HT-29 (cell line): ENCODE measurements at regions not wholly inside any gene's neighbourhood (a gene's known extent, or its start where the extent isn't known, plus 50 kb on each side); places are given as distances from the start of the nearest gene placed in this dataset.

Experiments used
- DNase-seq: peaks from one replicate; pipeline ENCODE4 v3.0.0-alpha.2; 2015; ENCODE audit warnings: low spot score

DNA sequence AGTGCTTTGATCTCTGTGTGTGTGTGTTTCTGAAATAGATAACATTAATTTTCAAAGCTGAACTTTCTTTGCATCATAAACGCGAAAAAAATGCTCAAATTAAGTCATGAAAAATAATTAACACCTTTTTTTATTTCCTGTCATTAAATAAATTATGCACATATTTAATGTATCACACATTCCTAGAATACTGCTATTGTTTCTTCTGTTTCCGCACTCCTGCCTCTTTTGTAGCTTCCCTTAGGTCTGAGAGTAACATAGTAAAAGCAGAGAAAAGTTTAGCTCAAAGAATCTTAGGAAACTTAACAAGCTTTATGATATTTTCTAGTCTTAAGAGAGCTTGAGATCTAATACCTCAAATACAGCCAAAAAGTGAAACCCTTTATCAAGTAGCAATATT, 504.2 kb downstream of the JRKL start:
- no peak for DNase-seq

DNA sequence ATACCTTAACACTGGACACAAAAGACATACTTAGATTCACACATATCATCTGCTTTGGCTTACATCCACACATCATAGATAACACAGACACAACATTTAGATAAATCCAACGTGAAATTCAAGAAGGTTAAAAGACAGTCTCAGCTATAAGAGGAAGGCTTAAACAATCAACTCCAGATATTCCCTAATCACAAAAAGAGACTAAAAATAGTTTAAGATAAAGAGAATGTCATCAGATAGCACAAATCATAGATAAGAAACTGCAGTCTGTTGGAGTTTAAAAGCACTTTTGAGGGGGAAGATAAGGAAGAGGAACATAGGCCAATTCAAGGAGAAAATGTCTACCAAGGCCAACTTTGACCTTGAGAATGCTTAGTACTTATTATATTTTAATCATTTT, 504.8 kb downstream of the JRKL start:
- DNase-seq = no peak

DNA sequence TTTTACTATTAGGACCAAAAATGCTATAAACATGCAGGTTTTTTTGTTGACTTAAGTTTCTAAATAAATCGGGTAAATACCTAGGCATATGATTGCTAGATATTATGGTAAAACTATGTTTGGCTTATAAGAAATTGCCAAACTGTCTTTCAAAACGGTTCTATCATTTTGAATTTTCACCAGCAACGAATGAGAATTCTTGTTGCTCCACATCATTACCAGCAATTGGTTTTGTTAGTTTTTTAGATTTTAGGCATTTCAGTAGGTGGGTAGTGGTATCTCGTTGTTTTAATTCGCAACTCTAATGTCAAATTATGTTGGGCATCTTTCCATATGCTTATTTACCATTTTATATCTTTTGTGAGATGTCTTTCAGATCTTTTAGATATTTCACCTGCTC, 510.2 kb downstream of the JRKL start:
- DNase-seq = no peak

DNA sequence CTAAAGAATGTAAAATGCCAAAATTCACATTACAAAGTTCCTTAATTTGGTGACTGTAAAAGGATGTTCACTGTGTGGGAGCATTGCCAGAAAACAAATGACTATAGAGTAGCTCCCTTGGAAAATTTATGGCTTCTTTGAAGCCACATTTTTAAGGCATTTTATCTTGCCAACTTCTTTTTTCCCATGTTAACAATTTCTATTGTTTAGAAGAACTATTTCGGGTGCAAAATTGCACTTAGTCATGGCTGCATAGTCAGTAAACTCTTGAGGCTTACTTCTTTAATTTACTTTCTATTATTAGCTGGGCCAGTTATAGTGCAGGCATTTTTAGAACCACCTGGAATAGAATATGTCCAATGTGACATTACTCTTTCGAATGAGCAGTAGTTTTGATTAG, 515.3 kb downstream of the JRKL start:
- no peak for DNase-seq

DNA sequence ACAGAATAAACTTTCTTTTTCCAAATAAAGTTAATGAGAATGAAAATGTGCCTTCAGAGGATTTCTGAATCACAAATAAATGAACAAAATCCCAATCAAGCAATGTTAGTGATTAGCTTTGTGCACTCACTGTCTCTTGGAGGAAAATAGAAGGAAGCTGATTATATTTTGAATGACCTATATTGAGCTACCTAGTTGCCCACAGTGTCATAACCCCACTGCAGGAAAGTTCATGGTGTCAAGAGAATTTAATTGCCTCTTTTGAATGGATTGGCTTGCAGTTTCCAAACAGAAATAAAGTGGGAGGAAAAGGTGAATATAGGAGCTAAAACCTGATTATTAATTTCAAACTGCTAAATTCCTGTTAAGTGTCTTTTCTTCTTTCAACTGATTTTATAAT, 515.9 kb downstream of the JRKL start:
- no peak for DNase-seq

DNA sequence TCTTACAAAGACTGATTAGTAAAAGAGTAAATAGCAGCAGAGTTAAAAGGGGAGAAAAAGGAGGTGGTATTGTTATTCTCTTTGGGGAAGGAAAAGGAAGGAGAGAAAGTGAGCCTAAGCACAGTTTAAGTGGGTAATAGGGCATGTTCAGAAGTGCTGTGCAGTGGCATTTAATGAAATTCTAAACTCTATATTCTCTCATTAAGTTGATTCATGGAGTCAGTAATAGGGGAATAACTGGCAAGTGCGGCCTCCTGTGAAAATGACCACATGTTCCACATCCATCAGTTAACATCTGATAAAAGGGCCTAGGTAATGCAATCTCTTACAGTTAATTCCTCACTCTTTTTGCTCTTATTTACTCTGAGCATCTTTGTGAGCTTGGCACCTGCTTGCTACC, 516.7 kb downstream of the JRKL start:
- DNase-seq = no peak

DNA sequence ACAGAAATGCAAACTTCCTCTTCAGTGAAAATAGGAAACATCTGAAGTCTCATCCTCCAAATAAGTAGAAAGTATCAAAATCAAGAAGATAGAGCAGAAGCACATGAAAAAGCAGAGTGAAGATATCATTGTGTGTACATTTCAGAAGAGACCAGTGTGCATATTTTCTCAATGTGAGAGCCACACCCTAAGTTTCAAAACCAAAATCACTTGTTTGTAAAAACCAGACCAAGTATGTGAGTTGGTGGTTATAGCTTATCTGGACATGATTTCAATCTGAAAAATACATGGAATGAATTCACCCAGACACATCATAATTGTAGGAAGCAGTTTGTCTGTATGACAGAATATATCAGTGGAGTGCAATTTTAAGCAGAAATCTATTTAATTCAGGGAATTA, 536.0 kb downstream of the JRKL start:
- DNase-seq = no peak

DNA sequence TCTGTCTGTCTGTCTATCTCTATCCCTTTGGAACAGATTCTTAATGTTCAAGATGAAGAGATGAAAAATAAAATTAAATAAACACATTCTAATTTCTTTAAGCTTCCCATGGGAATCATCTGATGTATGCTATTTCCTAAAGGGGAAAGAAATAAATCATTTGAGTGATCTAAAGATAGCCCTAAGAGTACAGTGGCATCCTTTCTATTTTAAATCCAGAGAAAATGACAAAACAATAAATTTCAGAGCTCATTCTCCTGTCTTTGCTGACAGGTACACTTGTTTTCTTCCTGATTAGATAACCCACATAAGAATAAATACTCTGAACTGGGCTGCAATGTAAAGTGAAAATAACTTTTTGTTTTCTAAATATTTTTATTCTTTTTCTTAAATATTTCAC, 550.4 kb downstream of the JRKL start:
- DNase-seq = no peak

DNA sequence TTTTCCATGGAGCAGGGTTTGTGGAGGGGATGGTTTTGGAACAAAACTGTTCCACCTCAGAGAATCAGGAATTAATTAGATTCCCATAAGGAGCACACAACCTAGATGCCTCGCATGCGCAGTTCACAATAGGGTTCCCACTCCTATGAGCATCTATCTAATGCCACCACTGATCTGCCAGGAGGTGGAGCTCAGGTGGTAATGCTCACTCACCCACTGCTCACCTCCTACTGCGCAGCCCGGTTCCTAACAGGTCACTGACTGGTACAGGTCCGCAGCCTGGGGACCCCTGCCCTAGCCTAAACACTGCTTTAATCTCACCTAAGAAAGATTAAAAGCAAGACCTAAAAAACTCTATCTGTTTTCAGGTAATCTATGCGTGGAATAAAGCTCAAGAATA, 553.0 kb downstream of the JRKL start:
- no peak for DNase-seq

DNA sequence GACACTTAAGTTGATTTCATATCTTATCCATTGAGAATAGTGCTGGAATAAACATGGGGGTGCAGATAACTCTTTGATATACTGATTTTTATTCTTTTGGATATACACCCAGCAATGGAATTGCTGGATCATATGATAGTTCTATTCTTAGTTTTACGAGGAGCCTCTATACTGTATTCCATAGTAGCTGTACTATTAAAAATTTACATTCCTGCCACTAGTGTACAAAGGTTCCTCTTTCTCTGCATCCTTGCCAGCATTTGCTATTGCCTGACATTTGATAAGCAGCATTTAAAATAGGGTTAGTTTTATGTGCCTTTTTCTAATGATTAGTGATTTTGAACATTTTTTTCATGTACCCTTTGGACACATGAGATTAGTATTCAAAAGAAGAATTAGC, 554.2 kb downstream of the JRKL start:
- peak; percentile 16 for DNase-seq

DNA sequence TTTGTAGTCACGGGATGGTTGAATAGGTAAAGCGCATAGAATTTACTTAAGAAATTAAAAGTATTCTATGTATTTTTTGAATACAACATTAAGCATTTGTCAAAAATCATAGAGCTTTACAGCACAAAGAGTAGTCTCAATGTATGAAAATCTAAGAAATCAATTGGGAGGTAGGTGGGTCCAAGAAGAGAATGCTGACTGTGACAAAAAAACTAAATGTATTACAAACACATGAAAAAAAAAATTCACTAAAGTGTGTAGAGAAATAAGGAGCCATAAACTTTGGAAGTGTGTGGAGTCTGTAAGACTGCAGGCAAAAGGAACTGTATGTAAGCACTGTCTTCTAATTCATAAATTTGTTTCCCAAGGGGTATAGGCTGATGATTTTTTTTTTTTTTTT, 558.3 kb downstream of the JRKL start:
- no peak for DNase-seq

DNA sequence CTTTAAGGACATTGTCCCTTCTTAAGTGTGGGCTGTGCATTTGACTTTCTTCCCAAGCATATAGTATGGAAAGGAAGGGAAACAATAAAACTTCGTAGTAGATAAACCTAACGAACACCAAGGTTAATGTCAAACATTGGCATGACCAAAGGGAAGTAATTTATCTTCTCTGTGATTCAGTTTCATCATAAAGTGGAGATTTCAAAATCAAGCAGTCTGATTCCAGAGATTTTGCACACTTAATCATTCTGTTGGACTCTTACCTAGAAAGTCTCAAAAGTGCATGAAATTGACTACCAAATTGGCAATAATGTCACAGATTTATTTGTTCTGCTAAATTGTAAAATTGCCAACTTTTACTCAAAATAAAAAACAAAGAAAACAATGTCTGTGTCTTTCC, 559.7 kb downstream of the JRKL start:
- DNase-seq = no peak

DNA sequence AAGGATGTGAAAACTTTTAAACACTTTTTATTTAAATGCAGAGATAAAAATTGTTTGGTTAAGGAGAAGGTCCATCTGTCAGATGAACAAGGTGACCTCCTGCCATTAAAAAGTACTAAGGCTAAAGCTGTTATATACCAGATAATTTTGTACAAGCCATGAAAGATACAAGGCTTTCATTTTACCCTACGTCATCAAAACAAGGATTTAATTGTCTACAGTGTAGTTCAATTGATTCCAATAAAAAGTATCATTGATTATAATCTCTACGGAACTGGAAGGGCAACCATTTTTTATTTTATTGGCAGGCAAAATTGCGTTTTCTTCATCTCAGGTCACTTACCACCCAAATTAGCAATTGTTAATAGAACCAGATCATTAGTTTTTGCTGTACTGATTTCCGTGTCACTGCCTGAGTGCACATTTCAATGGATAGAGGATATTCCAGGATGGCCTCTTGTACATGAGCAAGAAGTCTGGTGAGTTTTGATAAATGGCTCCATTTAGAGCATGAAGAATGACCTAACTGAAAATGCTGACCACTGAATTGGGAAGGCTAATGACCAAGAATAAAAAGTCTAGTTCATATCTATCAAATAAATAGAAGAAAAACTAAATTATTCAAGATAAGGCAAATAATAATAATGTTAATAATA, 564.9 kb downstream of the JRKL start:
- no peak for DNase-seq

DNA sequence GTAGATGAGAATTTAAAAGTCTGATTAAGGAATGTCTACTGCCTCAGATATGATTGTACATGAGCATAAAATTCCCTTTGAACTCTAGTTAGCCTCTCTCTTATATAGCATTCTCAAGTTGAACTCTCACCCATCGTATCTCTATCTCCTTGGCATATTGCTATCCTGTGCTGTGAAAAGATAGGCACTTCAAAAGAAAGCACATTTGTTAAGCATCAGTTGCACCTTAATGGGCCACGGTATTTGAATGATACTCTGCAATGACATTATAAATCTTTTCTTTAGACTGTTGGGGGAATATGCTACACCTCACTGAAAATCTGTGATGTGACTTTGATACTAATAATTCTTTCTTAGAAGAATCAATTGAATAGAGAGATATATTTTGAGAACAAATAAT, 570.7 kb downstream of the JRKL start:
- DNase-seq = no peak

DNA sequence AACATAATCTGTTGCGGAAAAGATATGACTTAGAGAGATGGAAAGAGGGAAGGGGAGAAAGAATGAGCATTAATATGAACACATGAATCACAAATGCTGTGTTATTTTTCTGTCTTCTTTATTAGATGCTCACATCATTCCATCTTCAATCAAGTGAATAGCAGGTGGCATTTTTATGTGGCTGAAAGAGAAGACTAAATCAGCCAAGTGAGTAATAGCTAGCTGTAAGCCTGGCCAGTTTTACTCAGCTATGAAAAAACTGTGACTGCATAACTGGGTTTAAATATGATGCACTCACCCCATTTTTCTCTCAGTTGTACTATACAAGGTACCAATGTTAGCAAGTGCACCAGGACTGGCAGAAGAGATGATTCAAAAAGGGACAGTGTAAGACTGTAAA, 571.1 kb downstream of the JRKL start:
- DNase-seq = no peak

DNA sequence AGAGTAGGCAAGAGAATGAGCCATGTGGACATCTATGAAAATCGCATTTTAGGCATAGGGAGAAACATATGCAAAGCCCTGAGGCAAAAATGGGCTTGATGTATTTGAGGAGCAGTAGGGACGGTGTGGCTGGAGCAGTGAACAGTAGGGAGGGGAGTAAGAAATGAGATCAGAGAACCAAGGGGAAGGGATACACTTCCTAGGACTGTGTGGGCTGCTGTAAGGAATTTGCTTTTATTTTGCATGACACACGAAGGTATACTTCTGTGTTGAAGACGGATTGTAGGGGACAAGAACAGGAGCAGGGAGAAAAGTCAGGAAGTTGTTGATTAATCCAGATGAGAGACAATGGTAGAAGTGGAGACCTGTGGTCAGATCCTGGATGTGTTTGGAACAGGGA, 572.1 kb downstream of the JRKL start:
- DNase-seq = no peak

DNA sequence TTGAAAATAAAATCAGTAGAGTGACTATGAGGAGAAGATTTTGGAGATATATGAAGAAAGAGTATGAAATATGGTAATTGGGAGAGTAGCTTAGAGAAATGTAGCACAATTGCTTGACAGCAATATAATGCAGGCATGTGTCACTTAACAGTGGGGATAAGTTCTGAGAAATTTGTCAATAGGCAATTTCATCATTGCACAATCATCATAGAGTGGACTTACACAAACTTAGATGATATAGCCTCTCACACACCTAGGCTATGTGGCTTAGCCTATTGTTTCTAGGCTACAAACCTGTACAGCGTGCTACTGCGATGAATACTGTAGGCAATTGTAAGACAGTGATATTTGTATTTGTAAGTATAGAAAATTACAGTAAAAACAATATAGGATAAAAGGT, 573.6 kb downstream of the JRKL start:
- no peak for DNase-seq

DNA sequence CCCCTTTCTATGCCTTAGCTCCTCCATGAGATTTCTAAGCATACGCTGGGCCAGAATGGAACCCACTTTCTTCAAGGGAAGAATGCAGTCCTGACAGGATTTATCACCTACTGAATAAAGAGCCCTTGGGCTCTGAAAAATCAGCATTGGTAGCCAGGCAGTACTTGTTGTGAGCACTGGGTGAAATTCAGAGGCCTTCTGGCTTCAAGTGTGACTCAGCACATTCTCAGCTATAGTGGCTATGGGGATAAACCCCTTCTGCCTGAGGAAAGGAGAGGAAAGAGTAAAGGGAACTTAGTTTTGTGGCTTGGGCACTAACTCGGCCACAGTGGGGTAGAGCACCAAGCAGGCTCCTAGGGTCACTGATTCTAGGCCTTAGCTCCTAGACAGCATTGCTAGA, 574.8 kb downstream of the JRKL start:
- no peak for DNase-seq

DNA sequence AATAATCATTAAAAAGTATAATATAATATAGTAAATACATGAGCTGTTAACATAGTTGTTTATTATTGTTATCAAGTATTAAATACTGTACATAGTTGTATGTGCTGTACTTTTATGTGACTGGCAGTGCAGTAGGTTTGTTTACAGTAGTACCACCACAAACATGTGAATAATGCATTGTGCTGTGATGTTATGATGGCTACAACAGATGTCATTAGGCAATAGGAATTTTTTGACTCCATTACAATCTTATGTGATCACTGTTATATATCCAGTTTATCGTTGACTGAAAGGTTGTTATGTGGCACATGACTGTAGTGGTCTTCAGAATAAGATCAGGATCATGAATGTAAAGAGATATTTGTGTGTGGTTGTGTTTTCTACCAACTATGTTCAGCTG, 577.8 kb downstream of the JRKL start:
- no peak for DNase-seq

DNA sequence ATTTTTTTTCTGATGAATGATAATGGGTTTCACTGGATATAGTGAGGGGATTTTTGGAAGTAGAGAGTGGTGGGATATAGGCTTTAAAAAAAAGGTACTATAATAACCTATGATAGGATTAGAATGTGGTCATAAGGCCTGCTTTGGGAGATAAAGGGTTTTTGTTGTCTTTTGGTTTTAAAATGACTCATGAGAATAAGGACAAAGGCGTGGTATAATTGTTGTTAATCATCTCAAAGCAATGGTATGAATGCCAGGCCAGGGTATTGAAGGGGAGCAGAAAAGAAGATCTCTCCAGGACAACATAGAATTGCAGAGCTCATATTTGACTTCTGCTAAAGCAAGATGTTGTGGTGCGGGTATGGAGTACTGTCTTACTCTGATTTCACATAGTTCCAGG, 579.4 kb downstream of the JRKL start:
- no peak for DNase-seq

DNA sequence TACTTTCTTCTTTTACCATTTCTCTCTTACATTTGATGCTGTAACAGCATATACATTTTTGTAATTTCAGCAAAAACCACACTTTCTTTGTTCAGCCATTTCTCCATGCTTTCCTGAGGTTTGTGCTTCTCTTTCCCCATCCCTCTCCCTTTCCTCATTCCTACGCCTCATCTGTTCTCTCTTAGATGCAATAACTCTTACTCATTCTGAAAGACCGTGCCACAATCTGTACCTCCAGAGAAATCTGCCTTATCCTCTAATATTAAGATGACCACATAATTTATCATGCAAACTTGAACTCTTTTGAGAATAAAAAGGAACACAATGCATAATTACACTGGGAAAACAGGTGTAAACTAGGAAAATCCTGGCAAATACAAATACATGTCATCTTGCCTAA, 588.9 kb downstream of the JRKL start:
- DNase-seq = no peak

DNA sequence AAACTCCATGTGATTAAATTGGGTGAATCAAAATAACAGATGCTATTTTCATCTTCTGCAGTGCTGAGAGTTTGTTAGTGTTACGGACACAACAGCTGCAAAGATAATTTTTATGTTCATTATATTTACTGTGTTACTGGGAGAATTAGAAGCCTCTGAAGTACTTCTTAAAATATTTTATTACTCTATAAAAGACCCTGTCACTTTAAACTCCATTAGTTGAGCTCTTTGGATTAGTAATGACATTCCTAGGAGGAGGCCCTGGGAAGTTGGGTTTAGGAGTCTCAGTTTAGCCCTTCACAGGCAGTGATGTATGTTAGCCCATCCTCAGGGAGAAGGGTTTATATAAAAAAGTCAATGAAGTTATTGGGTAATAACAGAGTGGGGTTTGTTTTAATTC, 596.7 kb downstream of the JRKL start:
- DNase-seq = no peak

DNA sequence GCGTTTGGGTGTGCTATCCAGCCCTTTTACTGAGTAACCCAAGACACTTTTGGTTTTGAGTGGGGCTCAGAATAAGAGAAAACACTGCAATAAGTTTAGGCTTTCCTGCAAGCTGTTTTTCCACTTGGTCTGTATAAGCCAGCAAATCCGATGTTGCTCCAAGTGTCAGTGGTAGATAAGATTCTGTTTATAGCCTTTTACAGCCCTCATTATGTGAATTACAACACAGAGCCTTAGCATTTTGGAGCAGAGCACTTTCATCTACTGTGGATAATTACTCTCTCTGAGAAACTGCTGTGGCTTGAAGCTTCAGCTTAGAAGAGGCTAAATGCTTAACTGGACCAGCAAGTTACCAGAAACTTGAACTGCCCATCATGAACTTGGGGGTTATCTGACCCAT, 601.1 kb downstream of the JRKL start:
- DNase-seq = no peak

DNA sequence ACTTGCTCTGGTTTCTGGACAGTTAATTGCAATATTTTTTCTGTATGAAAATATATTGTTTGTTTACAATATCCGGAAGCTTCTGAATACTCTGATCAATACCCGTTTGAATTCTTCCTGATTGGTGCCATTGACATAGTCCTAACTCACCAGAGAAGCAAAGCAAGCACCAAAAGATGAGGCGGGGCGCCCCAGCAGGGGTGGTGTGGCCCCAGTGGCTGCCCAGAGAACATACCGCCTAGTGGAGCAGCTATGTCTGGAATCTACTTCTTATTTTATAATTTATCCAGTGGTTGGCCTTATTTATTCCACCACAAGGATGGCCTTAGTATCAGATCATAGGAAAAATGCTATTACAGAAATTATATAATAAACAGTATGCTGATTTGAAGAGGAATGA, 610.7 kb downstream of the JRKL start:
- DNase-seq = no peak

DNA sequence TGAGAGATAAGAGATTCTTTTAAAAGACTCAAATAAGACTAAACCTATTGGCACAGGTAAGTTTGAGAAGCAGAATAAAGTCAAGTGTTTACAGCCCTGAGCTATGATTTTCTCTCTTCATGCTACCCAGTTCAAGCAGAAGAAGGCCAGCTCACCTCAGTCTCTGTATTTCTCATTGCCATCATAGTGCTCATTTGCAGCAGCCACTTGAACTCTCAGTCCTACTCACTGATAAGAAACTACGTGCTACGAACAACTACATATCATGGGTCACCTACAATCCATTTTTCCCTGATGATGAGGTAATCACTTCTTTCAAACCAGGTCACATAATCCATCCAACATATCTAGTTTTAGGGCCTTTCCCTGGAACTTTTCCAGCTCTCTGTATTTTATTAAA, 617.5 kb downstream of the JRKL start:
- no peak for DNase-seq
